H1 (cell line): ENCODE measurements at regions not wholly inside any gene's neighbourhood (a gene's known extent, or its start where the extent isn't known, plus 50 kb on each side); places are given as distances from the start of the nearest gene placed in this dataset.

Experiments
- CTCF ChIA-PET: fragments of 300-600 bp; sonication (Branson Sonifier 250); formaldehyde crosslinking; loops from one replicate; lab custom pipeline; 2021; ENCODE audit not compliant: partially characterized antibody; lab: Charles Lee
- POLR2A ChIA-PET: fragments of 300-600 bp; sonication (Branson Sonifier 250); formaldehyde crosslinking; loops from one replicate; lab custom pipeline; 2021; ENCODE audit warnings: inconsistent platforms; ENCODE audit not compliant: partially characterized antibody; lab: Charles Lee
- DNase-seq, 2 experiments: peaks; one replicate each; pipeline versions ENCODE4 v3.0.0 to v3.0.0-alpha.2; 2010 to 2022; ENCODE audit warnings: low spot score in 2 of 2, low read depth in 1 of 2, mixed read lengths in 1 of 2
- FAIRE-seq: peaks from 2 replicates; lab custom pipeline; 2011; peaks lifted over from hg19 to GRCh38; lab: Jason Lieb, UNC
- H2AFZ ChIP-seq: 2 replicates; pipeline ENCODE4 v1.8.1; 2012; ENCODE audit warnings: low read length, inconsistent platforms
- H2AK5ac ChIP-seq: 2 replicates; pipeline ENCODE4 v1.6.1; 2013; ENCODE audit warnings: low read depth, low read length
- H2BK120ac ChIP-seq: replicated peaks from 2 replicates; pipeline ENCODE3; 2013; ENCODE audit warnings: low read depth, low read length, inconsistent platforms
- H2BK12ac ChIP-seq: 2 replicates; pipeline ENCODE4 v1.6.1; 2013; ENCODE audit warnings: low read depth, low read length
- H2BK15ac ChIP-seq: 2 replicates; pipeline ENCODE4 v1.6.1; 2013; ENCODE audit warnings: low read length
- H2BK20ac ChIP-seq: 2 replicates; pipeline ENCODE4 v1.6.1; 2013; ENCODE audit warnings: low read length
- H2BK5ac ChIP-seq: 2 replicates; pipeline ENCODE4 v1.6.1; 2013; ENCODE audit warnings: low read depth, low read length
- H3K14ac ChIP-seq: 2 replicates; pipeline ENCODE4 v1.6.1; 2013; ENCODE audit warnings: inconsistent platforms; ENCODE audit not compliant: insufficient read length
- H3K18ac ChIP-seq: 2 replicates; pipeline ENCODE4 v1.6.1; 2013; ENCODE audit warnings: low read length; ENCODE audit errors: extremely low read depth
- H3K23ac ChIP-seq: 2 replicates; pipeline ENCODE4 v1.6.1; 2013; ENCODE audit warnings: inconsistent platforms; ENCODE audit not compliant: insufficient read length
- H3K23me2 ChIP-seq: 2 replicates; pipeline ENCODE4 v1.6.1; 2013; ENCODE audit warnings: low read depth, low read length
- H3K27ac ChIP-seq: 2 replicates; pipeline ENCODE4 v1.6.1; 2011; ENCODE audit warnings: low read depth, low read length, inconsistent platforms
- H3K27me3 ChIP-seq, 4 experiments: replicated peaks in 1 of 4; 1 replicate in 1 of 4; 2 replicates in 3 of 4; pipeline versions ENCODE4 v1.6.1 to v1.8.1; 2011 to 2013; ENCODE audit warnings: low read length in 3 of 4, mild to moderate bottlenecking in 3 of 4, inconsistent platforms in 2 of 4, mixed read lengths in 2 of 4, moderate library complexity in 1 of 4; ENCODE audit not compliant: control insufficient read depth in 3 of 4, insufficient read depth in 3 of 4; ENCODE audit errors: extremely low read depth in 1 of 4
- H3K36me3 ChIP-seq, 4 experiments: 2 replicates each; pipeline versions ENCODE4 v1.6.1 to v1.8.1; 2011 to 2013; ENCODE audit warnings: mild to moderate bottlenecking in 4 of 4, low read length in 3 of 4, moderate library complexity in 2 of 4, control low read depth in 1 of 4, inconsistent platforms in 1 of 4; ENCODE audit not compliant: insufficient read depth in 4 of 4, control insufficient read depth in 2 of 4
- H3K4ac ChIP-seq: replicated peaks from 2 replicates; pipeline ENCODE3; 2013; ENCODE audit warnings: low read length, low read depth, mixed read lengths, inconsistent platforms; ENCODE audit not compliant: insufficient read length
- H3K4me1 ChIP-seq, 4 experiments: replicated peaks in 1 of 4; 1 replicate in 1 of 4; 2 replicates in 3 of 4; pipeline versions ENCODE4 v1.6.1 to v1.8.1; 2011 to 2013; ENCODE audit warnings: low read length in 3 of 4, inconsistent platforms in 2 of 4, mixed read lengths in 1 of 4; ENCODE audit not compliant: insufficient read depth in 4 of 4, control insufficient read depth in 3 of 4
- H3K4me2 ChIP-seq, 2 experiments: 2 replicates each; pipeline versions ENCODE4 v1.6.1 to v1.8.1; 2011 to 2013; ENCODE audit warnings: low read depth in 2 of 2, low read length in 2 of 2, control low read depth in 1 of 2, inconsistent platforms in 1 of 2, mild to moderate bottlenecking in 1 of 2; ENCODE audit not compliant: insufficient read depth in 1 of 2
- H3K4me3 ChIP-seq, 4 experiments: fragments of 200-600, 300-600 bp in 1 of 4; sonication (generic), shearing (Covaris generic), sonication (Bioruptor Twin) in 1 of 4; 2 replicates each; pipeline versions ENCODE4 v1.5.1 to v1.8.1; 2011 to 2016; ENCODE audit warnings: low read length in 4 of 4, low read depth in 3 of 4, control low read depth in 2 of 4, inconsistent platforms in 2 of 4, mild to moderate bottlenecking in 2 of 4, mixed read lengths in 1 of 4, moderate library complexity in 1 of 4; ENCODE audit not compliant: insufficient read depth in 2 of 4; ENCODE audit errors: extremely low read depth in 1 of 4
- H3K56ac ChIP-seq: replicated peaks from 2 replicates; pipeline ENCODE3; 2013; ENCODE audit warnings: low read depth, mild to moderate bottlenecking, mixed read lengths, low read length, inconsistent platforms; ENCODE audit not compliant: insufficient read length
- H3K79me1 ChIP-seq: 2 replicates; pipeline ENCODE4 v1.6.1; 2013; ENCODE audit warnings: low read depth, low read length, control low read depth
- H3K79me2 ChIP-seq, 2 experiments: 2 replicates each; pipeline versions ENCODE4 v1.6.1 to v1.8.1; 2012 to 2013; ENCODE audit warnings: low read length in 2 of 2, mild to moderate bottlenecking in 2 of 2, inconsistent platforms in 1 of 2; ENCODE audit not compliant: insufficient read depth in 2 of 2, control insufficient read depth in 1 of 2
- H3K9ac ChIP-seq, 4 experiments: replicated peaks in 1 of 4; 1 replicate in 1 of 4; 2 replicates in 3 of 4; pipeline versions ENCODE4 v1.6.1 to v1.8.1; 2011 to 2013; ENCODE audit warnings: low read depth in 3 of 4, low read length in 3 of 4, control low read depth in 2 of 4, mild to moderate bottlenecking in 2 of 4, moderate library complexity in 2 of 4, inconsistent platforms in 1 of 4; ENCODE audit errors: extremely low read depth in 1 of 4
- H3K9me3 ChIP-seq, 2 experiments: 2 replicates each; pipeline versions ENCODE4 v1.6.1 to v1.8.1; 2012 to 2013; ENCODE audit warnings: mild to moderate bottlenecking in 2 of 2, moderate library complexity in 2 of 2, control low read depth in 1 of 2, inconsistent platforms in 1 of 2, low read depth in 1 of 2, low read length in 1 of 2, mixed read lengths in 1 of 2; ENCODE audit not compliant: insufficient read depth in 2 of 2
- H4K20me1 ChIP-seq, 2 experiments: replicated peaks in 1 of 2; 2 replicates each; pipeline versions ENCODE3 to v1.8.1; 2011 to 2013; ENCODE audit warnings: inconsistent platforms in 2 of 2, low read length in 2 of 2, mild to moderate bottlenecking in 1 of 2; ENCODE audit not compliant: insufficient read depth in 2 of 2, control insufficient read depth in 1 of 2
- H4K5ac ChIP-seq: 2 replicates; pipeline ENCODE4 v1.6.1; 2013; ENCODE audit warnings: low read length, low read depth, mixed read lengths, inconsistent platforms; ENCODE audit not compliant: insufficient read length
- H4K8ac ChIP-seq: 2 replicates; pipeline ENCODE4 v1.8.0; 2013; ENCODE audit warnings: mild to moderate bottlenecking, moderate library complexity, low read length, inconsistent platforms; ENCODE audit not compliant: insufficient read depth; ENCODE audit errors: extremely low read depth
- H4K91ac ChIP-seq: replicated peaks from 2 replicates; pipeline ENCODE3; 2013; ENCODE audit warnings: low read length, mixed read lengths, inconsistent platforms; ENCODE audit not compliant: insufficient read length
- CEBPB ChIP-seq: IDR thresholded peaks from 2 replicates; pipeline ENCODE4 v1.6.1; 2012; ENCODE audit warnings: low read depth, low read length
- JUN ChIP-seq: IDR thresholded peaks from 2 replicates; pipeline ENCODE4 v1.6.1; 2011; ENCODE audit warnings: low read depth, mild to moderate bottlenecking, improper control_type of control experiment, low read length
- MAFK ChIP-seq: IDR thresholded peaks from 2 replicates; pipeline ENCODE4 v1.6.1; 2012; ENCODE audit warnings: low read depth, mild to moderate bottlenecking, improper control_type of control experiment, low read length
- TCF12 ChIP-seq: IDR thresholded peaks from 2 replicates; pipeline ENCODE4 v1.6.1; 2011; ENCODE audit warnings: low read depth, mild to moderate bottlenecking, low read length
- ZNF274 ChIP-seq: IDR thresholded peaks from 2 replicates; pipeline ENCODE4 v1.7.0; 2012; ENCODE audit warnings: low read length, borderline replicate concordance; ENCODE audit errors: extremely low read depth
- WGBS, 2 experiments: shearing (Covaris generic) in 1 of 2; methylation state at CpG; one replicate each; pipeline versions ENCODE4 v1.1.6 to v1.1.7; 2013 to 2015; ENCODE audit warnings: low lambda C conversion rate in 2 of 2, mixed read lengths in 2 of 2, inconsistent platforms in 1 of 2, low coverage in 1 of 2, missing lambda C conversion rate in 1 of 2; ENCODE audit not compliant: insufficient replicate concordance in 2 of 2, insufficient coverage in 1 of 2, insufficient read length in 1 of 2; ENCODE audit errors: extremely low coverage in 1 of 2, missing lambda C conversion rate in 1 of 2; 5-methylcytosine and 5-hydroxymethylcytosine counted together

- POLR2A ChIA-PET = no interaction called here
- Histone ChIP-seq H2BK15ac (no peak overlapping the region), H3K4ac (no peak overlapping the region), H2AK5ac (0 out of 2 replicates have a peak overlapping the region, but pooled peaks have one; percentile 15), H3K4me1 (no peaks in the 10 kb centered on the region), H2AFZ (no peak overlapping the region), H3K14ac (no peak overlapping the region), H4K91ac (no peak overlapping the region), H3K56ac (no peak overlapping the region), H3K4me2 (no peak overlapping the region), H3K79me1 (no peaks in the 10 kb centered on the region), H3K79me2 (no peaks in the 10 kb centered on the region), H3K18ac (no peak overlapping the region), H4K20me1 (no peaks in the 10 kb centered on the region), H4K5ac (no peak overlapping the region), H3K27me3 (no peaks in the 10 kb centered on the region), H3K9ac (no peak overlapping the region), H2BK120ac (no peak overlapping the region), H3K23me2 (no peaks in the 10 kb centered on the region), H4K8ac (no peak overlapping the region), H2BK20ac (no peak overlapping the region), H2BK5ac (no peak overlapping the region), H3K23ac (no peak overlapping the region), H2BK12ac (no peak overlapping the region), H3K27ac (no peak overlapping the region), H3K36me3 (no peaks in the 10 kb centered on the region), H3K9me3 (no peaks in the 10 kb centered on the region), H3K4me3 (no peak overlapping the region)
- CTCF ChIA-PET = interaction anchor here (0.9 to 1.6 kb wide), 6 partner anchors 9 to 601 kb away, joined by 3 to 5 read pairs (median 4); no protein-coding TSS in a partner anchor
- no peak for TF ChIP-seq TCF12
- no peak for TF ChIP-seq MAFK
- no peak for TF ChIP-seq CEBPB
- TF ChIP-seq ZNF274 = no peak
- TF ChIP-seq JUN = no peak
- WGBS, 2 experiments = 87% methylated on average over 5 of the region's 5 CpGs; no CpG with 5 or more reads in 1 of the 2 experiments
- DNase-seq (no peak), FAIRE-seq (no peak)
Measured at GRCh38 chr4:128390475-128390996, 102.9 kb upstream of the PGRMC2 start.
